Lower leg skin (tissue), 3 donors: ENCODE measurements at regions not wholly inside any gene's neighbourhood (a gene's known extent, or its start where the extent isn't known, plus 50 kb on each side); places are given as distances from the start of the nearest gene placed in this dataset.

Source experiments
- CTCF ChIP-seq, 3 donors: fragments of 450-650 bp; IDR thresholded peaks; one replicate each; pipeline ENCODE4 v1.5.1; 2016; ENCODE audit warnings: antibody characterized with exemption in 3 of 3, mild to moderate bottlenecking in 3 of 3, moderate library complexity in 2 of 3
- POLR2A ChIP-seq, 2 donors: fragments of 450-650 bp; IDR thresholded peaks; one replicate each; pipeline ENCODE4 v1.6.1; 2016 to 2017; ENCODE audit warnings: antibody characterized with exemption in 2 of 2, mild to moderate bottlenecking in 1 of 2, moderate library complexity in 1 of 2

GRCh38 chr5:174581894-174582293, 142.5 kb upstream of the MSX2 start:
- TF ChIP-seq CTCF (IDR thresholded peaks at IDR 0.05), result no peak
- TF ChIP-seq POLR2A (IDR thresholded peaks at IDR 0.05), result no peak
